Activated T-helper 1 cell treated with Interleukin-2 at 50 U/mL for 16 hours (primary cell): ENCODE measurements at regions not wholly inside any gene's neighbourhood (a gene's known extent, or its start where the extent isn't known, plus 50 kb on each side); places are given as distances from the start of the nearest gene placed in this dataset.
"Not testable (repeated sequence)": the region's sequence is repeated elsewhere in the genome, so short reads cannot be mapped to it uniquely, and the experiment has no call there.

Source experiments
- DNase-seq: peaks from one replicate; pipeline ENCODE4 v3.0.0-alpha.2; 2020; ENCODE audit warnings: low read depth

DNA sequence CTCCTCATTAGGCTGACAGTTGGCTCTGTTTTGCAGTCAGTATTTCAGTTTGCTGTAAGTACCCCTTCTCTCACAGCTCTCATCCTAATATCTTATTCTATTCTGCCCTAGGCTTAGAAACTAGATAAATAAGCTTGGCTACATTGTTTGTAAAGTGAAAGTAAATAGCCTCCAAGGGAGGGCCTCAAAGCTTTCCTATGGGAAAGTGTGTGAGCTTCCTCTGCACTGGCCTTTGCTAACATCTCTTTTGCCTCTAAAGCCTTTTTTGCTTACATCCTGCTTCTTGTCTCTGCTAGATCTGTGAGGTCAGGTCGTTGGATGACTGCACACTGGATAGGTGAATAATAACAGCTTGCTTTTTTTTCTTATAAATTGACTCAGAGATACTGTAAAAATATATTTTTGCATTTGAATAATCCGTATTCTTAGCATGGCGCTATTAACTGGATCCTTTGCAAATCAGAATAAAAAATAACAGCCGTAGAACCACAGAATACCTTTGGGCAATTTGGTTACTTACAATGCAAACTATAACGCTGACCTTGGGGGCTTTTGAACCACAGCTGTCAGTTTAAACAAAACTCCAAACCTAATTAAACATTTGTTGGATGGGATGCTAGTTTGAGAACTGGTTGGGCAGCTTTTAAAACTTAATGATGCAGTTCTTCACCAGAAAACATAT is 55.1 kb downstream of the TTC6 start:
- DNase-seq = no peak

DNA sequence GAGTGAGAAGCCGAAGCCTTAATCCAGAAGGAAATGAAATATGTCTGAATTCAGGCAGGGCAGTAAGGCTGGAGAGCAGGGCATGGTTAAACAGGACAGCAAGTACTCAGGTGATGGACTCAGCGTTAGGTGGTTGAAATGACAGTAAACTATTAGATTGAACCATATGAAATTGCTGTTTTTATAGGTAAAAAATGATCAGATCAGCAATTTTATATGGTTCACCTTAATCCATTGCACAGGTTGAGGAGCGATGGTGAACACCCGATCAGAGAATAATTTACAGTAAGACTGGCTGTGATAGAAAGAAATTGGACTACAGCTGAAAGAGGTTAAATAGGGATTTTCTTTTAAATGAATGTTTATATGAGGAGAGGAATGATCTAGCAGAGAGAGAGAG is 56.6 kb downstream of the TTC6 start:
- no peak for DNase-seq

DNA sequence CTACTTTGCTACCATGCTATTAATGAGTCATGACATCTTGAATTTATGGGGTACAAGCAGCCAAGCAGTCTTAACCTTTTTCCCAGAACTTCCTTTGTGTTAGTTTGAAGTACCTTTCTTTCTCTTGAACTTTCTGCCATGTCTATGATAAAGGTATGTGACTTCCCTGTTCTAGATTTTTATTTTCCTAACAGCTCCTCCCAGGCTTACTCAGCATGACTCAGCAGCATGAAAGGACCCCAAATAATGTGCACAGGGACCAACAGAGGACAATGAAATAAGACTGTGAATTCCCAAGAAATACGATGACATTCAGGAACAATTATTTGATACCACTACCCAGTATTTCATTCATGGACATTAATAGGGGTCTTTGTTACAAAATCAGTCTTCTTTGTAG is 60.0 kb downstream of the TTC6 start:
- no peak for DNase-seq

DNA sequence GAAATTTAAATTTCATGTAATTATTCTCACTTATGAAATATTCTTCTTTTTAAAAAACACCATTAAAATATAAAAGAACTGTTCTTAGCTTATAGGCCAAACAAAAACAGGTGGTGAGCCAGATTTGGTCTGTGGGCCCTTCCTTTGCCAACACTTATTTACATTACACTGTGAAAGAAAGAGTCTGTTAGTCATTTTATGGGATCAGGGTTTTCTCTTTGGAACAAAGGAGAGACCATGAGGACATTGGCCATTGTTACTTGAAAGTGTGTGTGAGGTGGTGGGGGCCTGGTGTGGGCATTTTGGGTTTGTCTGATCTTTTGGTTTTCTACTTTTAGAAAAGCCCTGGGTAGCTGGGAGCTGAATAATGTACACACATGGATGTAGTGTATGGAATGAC is 62.7 kb downstream of the TTC6 start:
- DNase-seq = no peak

DNA sequence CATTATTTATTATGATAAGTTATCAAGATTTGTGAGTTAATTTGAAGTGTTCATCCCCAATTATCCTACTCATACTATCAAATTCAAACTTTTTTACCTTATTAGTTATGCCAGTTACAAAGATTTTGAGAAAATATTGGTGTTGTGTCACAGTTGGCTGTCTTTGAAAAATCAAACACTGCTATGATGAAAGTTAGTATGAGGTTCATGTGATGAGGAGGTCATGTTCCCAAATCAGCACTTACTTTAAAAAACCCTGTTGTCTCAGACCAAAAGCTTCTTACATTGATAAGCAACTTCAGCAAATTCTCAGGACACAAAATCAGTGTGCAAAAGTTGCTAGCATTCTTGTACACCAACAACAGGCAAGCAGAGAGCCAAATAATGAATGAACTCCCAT is 68.1 kb downstream of the TTC6 start:
- no peak for DNase-seq

DNA sequence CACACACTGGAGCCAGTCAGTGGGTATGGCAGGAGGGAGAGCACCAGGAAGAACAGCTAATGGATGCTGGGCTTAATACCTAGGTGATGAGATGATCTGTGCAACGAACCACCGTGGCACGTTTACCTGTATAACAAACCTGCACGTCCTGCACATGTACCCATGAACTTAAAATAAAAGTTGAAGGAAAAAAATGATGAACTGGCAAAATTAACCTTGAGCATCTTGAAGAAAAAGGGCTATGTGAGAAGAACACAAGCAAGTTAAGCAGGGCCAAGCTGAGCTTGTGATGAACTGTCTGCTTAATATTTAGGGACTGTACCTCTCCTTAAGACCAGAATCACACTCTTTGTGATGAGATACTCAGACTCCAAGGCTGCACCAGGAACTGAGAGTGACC is 70.0 kb downstream of the TTC6 start:
- DNase-seq = no peak

DNA sequence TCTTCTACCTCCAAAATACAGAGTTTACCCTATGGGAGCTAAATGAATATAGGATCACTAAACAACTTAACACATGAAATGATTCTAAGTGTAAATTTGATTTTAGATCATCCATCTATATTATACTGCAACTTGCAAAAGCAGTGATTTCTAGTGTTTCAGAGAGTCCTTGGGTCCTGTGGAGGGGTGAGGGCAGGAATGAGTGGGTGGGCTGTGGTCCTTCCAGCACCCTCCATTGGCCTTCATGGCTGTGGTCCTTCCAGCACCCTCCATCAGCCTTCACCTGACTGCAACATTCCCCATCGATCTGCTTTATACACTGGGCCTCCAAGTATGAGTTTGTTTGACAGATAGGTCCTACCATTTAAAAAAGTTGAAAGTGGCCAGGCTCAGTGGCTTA is 70.5 kb downstream of the TTC6 start:
- no peak for DNase-seq

DNA sequence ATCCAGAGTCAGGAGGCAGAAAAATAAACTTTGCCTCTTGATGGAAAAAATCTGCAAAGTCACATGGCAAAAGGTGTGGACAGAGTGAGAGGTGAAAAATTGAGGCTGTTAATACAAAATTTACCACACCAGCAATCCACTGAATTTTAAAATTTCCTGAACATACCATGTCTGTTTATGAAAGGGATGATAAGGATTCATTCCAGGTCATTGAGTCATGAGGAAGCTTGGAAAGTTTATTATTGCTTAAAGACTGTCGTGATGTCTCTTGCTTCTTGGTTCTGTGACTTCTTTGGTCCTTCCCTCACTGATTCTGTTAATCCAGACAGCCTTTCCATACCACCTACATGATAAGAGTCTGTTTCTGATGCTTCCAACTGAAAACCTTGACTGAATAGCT is 73.2 kb downstream of the TTC6 start:
- DNase-seq = no peak

DNA sequence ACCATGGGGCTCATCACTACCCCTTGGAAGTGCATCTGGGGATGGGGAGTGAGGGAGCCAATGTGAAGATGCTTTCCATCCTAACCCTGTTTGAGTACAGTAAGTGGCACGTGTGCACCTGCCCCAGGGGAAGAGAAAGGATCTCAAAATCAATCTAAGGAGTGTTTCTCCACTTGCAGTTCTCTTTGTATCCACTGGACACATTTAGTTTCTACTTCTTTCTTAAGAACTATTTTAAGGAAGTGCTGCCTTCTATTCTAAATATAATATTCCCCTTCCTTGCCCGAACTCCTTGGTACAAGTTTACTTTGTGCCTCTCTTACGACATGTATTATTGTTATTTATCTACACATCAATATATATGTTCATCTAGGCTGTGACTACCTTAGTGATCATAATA is 73.8 kb downstream of the TTC6 start:
- no peak for DNase-seq

DNA sequence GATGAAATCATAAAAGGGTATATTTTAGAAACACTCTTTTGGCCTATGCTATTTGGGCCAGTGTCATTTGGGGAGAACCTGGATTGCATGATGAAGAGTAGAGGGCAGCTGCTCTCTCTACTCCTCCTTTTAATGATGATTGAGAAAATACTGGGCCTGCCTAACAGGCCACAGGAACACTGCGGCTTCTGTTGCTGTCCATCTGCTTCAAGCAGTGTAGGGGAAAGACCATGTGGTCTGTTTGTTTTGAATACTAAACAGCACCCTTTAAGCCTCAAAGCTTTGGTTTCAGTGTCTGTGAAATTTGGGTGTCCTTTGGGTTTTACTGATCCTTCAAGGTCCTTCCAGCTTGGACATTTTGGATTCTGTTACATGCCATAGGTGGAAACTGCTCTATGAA is 78.0 kb downstream of the TTC6 start:
- no peak for DNase-seq

DNA sequence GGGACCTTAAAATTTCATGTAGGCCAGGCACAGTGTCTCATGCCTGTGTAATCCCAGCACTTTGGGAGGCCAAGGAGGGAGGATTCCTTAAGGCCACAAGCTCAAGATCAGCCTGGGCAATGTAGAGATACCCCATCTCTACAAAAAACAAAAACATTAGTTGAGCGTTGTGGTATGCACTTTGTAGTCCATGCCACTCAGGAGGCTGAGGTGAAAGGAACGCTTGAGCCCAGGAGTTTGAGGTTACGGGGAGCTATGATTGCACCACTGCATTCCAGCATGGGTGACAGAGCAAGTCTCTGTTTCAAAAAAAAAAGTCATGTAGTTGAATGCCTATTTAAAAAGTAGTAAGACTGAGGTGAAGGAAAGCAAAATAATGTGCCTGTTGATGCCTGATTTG is 83.5 kb downstream of the TTC6 start:
- DNase-seq = no peak

DNA sequence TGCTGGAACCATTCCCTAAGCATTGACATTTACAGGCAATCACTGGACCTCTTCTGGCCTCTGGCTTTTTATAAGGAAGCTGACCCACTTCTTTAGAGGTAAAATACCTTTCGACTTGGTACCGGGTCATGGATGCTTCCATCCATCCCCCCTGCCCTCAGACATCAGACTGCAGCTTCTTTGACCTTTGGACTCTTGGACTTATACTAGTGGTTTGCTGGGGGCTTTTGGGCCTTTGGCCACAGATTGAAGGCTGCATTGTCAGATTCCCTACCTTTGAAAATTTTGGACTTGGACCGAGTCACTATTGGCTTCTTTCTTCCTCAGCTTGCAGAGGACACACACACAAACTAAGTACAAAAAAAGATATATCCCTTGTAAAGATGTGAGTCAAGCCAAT is 86.1 kb downstream of the TTC6 start:
- no peak for DNase-seq

DNA sequence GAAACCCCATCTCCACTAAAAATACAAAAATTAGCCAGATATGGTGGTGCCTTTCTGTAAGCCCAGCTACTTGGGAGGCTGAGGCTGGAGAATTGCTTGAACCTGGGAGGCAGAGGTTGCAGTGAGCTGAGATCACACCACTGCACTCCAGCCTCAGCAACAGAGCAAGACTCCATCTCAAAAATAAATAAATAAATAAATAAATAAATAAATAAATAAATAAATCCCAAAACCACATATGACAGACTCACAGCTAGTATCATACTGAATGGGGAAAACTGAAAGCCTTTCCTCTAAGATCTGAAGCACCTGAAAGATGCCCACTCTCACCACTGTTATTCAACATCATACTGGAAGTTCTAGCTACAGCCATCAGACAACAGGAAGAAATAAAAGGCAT is 97.3 kb downstream of the TTC6 start:
- not testable (repeated sequence) for DNase-seq

DNA sequence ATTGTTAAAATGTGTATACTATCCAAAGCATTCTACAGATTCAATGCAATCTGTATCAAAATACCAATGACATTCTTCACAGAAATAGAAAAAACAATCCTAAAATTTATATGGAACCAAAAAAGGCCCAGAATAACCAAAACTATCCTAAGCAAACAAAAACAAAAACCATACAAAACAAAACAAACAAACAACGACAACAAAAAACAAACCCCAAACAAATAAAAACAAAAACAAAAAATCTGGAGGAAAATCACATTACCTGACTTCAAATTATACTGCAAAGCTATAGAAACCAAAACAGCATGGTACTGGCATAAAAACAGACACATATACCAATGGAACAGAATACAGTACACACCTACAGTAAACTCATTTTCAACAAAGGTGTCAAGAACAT is 98.0 kb downstream of the TTC6 start:
- not testable (repeated sequence) for DNase-seq

DNA sequence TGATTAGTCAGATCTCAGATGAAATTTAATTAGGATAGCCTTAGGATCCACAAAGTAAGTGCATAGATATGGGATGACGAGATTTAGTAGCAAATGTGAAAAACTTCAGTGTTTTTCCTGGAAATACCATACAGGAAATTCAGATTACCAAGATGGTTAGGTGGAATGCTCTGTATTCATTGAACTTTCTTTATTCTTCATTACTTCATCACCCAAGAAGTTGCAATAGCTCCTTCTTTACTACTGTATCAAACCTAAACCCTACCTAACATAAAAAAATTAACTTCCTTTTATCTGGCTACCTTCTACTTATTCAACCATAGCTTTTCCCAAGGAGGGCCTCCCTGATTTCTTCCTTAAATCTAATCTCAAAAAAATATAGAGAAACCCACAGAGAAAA is 100.4 kb downstream of the TTC6 start:
- no peak for DNase-seq

DNA sequence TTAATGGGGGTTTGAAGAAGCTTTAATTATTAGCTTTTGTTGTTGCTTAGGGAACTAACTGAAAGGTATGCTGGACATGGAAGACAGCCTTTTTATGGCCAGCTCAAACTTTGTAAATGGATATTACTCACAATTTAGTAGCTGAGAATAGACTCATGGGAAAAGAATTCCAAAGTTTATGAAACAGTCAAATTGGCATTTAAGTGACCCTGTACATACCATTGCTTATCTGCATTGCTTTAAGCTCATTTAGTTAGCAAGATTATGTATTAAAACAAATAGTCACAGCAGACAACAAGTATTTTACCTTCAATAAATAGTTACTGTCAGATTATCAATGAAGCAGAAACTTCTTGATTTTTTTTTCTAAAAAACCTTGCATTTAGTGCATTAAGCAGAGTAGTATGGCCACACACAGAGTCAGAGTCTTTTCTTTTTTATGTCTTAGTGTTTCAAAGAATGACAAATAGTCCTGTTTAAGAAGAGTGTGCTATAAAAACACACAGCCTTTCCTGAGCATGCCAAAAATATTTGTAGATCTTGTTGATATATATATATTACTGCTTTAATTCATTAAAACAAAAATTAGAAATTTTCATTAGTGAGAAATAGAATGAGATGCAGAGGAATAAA is 102.2 kb downstream of the TTC6 start:
- no peak for DNase-seq

DNA sequence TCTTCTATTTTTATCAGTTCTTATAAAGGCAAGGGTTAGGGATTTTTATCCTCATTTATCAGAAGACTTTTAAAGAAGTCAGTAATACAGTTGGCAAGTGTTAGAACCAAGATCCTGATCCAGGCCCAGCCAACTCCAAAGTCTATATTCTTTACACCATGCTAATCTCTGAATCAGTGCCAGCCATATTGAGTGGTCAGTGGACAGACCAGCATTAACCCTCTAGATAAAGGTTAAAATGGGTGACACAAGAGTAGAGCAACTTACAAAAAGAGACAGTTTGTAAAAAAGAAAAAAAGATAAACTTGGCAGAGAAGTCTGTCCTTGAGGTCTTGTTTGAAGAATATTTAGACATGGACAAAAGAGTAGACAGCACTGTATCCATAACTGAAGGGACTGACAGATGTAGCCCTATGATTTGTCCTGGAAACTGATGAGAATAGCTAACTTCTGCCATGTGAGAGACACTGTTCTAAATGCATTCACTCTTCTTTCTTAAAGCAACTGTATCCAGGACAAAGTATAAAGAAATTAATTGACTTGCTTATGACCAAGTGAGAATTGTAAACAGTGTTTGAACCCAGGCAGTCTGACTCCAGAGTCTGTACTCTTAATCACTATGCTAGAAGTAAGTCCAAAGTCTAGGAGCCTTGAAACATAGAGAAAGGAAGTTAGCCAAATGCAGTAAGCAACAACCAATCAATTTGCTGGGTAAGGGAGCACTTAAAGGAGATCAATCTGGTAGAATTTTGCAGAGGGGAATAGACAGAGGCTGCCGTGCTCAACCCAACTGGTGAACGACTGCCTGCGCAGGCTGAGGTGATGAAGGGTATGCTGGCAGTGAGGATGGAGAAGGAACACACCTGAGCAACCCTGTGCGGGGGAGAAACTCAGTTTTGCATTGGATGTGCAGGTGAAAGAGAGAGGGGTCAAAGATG is 103.7 kb downstream of the TTC6 start:
- no peak for DNase-seq

DNA sequence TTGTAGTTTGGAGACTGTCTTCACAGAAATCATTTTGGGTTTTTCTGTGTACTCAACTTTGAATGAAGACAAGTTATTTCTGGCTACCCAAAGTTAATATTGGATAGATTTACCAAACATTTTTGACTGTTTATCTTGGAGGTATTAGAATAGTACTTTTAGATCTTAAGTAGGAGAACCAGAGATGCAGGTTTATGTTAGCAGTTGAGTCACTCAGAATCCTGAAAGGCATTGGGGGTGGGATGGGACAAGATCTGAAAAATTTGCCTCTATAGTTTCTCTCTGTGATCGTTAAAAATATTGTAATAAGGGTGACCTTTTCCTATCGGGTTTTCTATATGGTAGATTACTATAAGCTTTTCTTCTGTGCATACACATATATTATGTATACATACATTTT is 112.3 kb downstream of the TTC6 start:
- DNase-seq = no peak

DNA sequence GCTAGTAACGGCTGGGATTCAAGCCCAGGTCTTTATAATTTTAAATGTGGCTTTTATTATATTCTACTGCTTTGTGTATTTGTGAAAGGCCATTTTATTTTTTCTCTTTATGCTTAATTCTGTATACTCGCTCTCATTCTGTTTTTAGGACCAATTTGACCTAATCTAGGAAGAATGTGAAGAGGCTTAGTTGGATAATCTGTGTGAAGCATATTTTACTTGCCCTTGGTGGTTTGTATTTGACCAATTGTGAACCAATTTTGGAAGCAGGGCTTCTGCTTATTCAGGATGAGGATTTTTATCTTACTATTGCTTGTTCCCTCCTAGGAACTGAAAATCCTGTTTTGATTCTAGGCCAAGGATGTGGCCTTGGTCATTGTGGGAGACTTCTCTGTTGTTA is 113.1 kb downstream of the TTC6 start:
- no peak for DNase-seq

DNA sequence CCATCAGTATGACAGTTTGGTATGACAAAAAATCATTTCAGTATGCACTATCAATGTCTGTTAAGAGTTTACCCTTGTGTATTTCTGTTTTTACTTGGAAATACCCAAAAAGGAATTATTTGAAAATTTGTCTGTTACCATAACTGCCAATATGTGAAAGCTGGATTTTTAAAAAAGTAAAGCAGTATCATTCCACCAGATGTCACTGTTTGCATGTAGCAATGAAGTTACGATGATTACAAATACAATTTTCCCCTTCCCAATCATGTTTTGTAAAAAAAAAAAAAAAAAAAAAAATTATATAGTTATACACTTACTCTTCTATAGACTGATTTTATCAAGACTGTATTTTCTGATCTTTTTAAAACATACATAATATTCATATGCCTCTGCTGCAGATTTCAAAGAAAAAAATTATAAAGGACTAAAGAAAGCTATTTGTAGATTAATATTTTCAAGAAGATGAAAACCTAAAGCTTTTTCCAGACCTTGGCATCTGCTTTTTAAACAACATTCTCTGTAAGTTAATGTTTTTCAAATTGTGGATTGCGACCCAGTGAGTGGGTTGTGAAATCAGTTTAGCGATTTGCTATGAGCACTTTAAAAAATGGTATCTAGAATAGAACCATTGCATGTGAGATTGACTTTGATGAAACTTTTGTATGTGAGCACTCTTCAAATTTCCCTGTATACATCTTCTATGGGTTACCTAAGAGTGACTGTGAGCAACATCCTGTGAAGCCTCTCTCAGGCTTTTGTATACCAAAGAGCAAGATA is 114.2 kb downstream of the TTC6 start:
- no peak for DNase-seq

DNA sequence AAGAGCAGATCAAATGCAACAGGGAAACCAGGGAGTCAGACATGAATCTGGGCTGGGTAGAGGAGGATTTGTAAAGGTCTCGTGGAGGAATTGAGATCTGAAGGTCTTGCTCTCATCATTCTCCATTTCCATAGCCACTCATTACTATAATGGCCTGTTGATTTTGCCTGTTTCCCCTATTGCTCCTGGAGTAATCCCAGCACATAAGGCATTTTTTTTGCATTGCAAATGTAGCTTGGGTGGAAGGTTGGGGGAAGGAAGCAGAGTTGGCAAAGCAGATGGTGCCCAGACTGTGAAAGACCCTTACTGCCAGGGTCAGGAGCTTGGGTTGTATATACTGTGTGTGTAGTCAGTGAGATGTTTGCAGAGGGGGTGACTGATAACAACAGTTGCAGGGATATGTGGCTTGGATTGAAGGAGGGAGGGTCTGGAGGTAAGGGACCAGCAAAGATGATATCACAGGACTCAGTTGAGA is 116.0 kb downstream of the TTC6 start:
- DNase-seq = no peak

DNA sequence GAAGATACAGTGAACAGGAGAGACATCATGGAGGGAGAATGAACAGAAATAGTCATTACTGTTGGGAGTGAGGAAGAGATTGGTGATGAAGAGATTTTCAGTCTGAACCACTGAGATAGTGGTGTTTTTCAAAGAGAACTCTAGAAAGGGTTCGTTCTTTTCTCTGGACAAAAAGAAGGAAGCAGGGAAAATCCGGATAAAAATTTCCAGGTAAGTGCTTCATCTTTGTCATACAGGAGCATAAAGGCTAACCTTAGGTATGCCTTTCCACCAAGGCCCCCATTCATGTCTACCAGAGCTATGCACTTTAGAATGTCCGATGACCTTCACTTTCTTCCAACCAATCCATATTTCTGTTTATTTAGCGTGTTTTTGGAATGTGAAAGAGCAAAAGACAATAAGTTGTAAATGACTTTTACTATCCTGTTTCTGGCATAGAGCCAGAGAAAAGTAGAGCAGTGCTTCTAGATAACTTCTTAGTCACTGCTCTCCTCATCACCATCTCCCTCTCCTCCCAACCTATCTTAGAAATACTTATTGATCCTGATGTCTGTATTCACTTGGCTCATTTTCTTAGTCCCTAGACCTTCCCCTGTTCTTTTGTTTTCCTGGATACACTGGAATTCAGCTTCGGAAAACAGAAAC is 116.5 kb downstream of the TTC6 start:
- no peak for DNase-seq
